Vagina (tissue), 2 donors: ENCODE measurements at regions not wholly inside any gene's neighbourhood (a gene's known extent, or its start where the extent isn't known, plus 50 kb on each side); places are given as distances from the start of the nearest gene placed in this dataset.

Experiments used
- CTCF ChIP-seq, 3 experiments: fragments of 450-650 bp in 2 of 3; fragments of 200-600 bp in 1 of 3; sonication (generic) in 1 of 3; IDR thresholded peaks; one replicate each; pipeline ENCODE4 v1.5.1; 2017 to 2019; ENCODE audit warnings: antibody characterized with exemption in 3 of 3, mild to moderate bottlenecking in 2 of 3, moderate library complexity in 2 of 3
- POLR2A ChIP-seq, 2 donors: fragments of 450-650 bp; IDR thresholded peaks; one replicate each; pipeline ENCODE4 v1.6.1; 2017; ENCODE audit warnings: antibody characterized with exemption in 2 of 2, mild to moderate bottlenecking in 2 of 2, moderate library complexity in 2 of 2
- POLR2AphosphoS5 ChIP-seq, 2 donors: sonication (generic); formaldehyde crosslinking; IDR thresholded peaks; one replicate each; pipeline ENCODE4 v1.9.0; 2017; ENCODE audit warnings: antibody characterized with exemption in 2 of 2, mild to moderate bottlenecking in 2 of 2, low read depth in 1 of 2; ENCODE audit not compliant: insufficient read depth in 1 of 2

- TF ChIP-seq POLR2A (IDR thresholded peaks at IDR 0.05) (no peak), CTCF (IDR thresholded peaks at IDR 0.05) (no peak), POLR2AphosphoS5 (IDR thresholded peaks at IDR 0.05; ENCODE audit: insufficient read depth in 1 of 2, low read depth in 1 of 2) (no peak)
Measured at GRCh38 chr6:6764764-6765434, 176.4 kb downstream of the LY86 start.
